CD4-positive, alpha-beta T cell treated with Interferon gamma for 1 hour (primary cell): ENCODE measurements at regions not wholly inside any gene's neighbourhood (a gene's known extent, or its start where the extent isn't known, plus 50 kb on each side); places are given as distances from the start of the nearest gene placed in this dataset.

ENCODE experiments used
- DNase-seq: peaks from one replicate; pipeline ENCODE4 v3.0.0-alpha.2; 2020

GRCh38 chr10:2688958-2689357 is 378.4 kb upstream of the PFKP start:
- DNase-seq = no peak

- DNase-seq = no peak
Measured at GRCh38 chr10:2686691-2687090, 380.7 kb upstream of the PFKP start.

GRCh38 chr10:2682491-2682890 is 384.9 kb upstream of the PFKP start:
- DNase-seq = no peak

GRCh38 chr10:2681891-2682290 is 385.5 kb upstream of the PFKP start:
- no peak for DNase-seq

GRCh38 chr10:2680821-2681220 is 386.5 kb upstream of the PFKP start:
- no peak for DNase-seq

GRCh38 chr10:2679646-2680045 is 387.7 kb upstream of the PFKP start:
- DNase-seq = no peak

GRCh38 chr10:2676455-2676854 is 390.9 kb upstream of the PFKP start:
- no peak for DNase-seq

DNA sequence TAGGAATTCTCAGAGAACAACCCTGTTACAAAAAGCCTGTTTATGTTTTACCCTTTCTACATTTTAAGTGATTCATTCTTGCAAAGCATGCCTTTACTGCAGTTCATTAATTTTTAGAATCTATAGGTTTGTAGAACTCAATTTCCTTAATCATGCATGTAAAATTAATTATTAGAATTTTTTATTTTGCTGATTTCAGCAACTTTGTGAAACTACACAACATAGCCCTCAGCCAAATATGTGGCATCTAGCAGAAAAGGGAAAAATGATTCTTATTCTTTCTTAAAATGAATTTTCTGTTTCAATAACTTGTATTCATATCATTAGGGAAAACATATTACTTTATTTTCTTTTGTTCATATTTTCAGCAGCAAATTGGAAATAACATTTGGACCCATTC is 392.9 kb upstream of the PFKP start:
- DNase-seq = no peak

GRCh38 chr10:2670864-2671263 is 396.5 kb upstream of the PFKP start:
- no peak for DNase-seq

GRCh38 chr10:2665772-2666171 is 401.6 kb upstream of the PFKP start:
- no peak for DNase-seq

DNA sequence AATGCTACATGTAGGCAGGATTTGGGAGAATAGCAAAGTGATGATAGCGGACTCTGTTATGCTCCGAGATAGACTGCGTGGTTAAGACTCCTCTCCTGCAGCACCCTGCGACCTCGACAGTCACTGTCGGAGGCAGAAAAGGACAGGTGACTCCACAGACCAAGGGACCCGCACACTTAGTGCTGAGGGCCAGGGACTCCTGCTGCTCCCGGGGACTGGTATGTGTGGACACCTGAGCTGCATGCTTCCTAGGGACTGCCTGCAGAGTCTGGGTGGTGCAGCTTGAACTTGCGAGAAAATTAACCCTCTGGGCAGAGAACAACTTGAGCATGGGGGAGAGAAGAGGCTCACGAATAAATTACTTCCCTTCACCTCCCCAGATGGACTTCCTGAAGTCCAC is 407.1 kb upstream of the PFKP start:
- DNase-seq = no peak

DNA sequence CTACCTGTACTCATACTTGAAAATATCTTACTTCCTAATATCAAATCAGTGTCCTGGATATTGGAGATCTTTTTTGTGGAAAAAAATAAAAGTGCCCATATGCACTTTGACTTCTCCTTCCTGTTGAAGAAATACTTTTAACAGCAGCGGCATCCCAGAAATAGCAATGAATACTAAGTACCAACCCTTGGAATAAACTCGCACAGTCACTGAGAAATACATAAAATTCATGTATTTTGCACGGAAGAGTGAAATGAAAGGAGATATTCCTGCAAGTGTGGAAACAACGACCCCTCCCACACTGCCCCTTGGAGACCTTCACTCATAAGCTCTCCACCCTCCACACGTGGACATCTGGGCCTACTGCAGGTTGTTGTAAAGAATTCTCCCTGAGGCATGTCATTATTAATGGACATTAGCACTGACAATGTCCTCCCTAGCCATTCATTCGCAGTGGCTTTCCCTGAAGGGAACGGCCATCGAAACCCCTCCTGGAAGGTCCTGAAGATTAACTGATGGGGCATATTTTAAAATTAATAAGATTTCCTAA is 407.6 kb upstream of the PFKP start:
- DNase-seq = no peak

DNA sequence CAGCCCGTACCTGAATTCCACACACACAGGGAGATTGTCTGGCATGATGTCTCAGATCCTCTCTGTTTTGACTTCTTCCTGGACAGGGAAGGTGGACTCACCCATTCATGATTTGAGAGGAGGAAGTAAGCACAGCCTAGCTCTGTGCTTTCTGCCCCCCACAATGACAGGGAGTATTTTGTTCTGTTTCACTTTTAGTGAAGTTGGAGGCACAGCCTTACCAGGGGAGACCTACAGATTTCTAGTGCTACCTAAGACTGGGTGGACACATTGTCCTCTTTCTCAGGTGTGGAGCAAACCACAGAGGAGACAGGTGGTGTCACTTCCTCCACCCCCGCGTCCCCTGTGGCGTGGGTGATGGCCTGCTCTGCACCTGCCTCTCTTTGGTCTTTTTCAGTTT is 408.6 kb upstream of the PFKP start:
- DNase-seq = no peak

GRCh38 chr10:2650328-2650727 is 417.0 kb upstream of the PFKP start:
- no peak for DNase-seq

DNA sequence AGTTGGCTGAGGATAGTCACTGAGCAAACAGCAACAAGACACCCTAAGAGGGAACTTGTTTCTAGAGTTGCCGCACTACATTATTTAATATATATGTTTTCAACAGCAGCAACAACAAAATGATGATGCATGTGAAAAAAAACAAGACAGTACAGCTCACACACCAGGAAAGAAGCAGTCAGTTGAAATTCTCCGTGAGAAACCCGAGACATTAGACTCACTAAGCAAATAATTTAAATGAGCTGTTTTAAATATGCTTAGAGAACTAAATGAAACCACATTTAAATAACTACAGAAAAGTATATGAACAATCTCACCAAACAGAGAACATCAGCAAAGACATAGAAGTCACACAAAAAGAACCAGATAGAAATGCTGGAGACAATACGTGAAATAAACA is 426.3 kb upstream of the PFKP start:
- no peak for DNase-seq

GRCh38 chr10:2633630-2634029 is 433.7 kb upstream of the PFKP start:
- DNase-seq = no peak

DNA sequence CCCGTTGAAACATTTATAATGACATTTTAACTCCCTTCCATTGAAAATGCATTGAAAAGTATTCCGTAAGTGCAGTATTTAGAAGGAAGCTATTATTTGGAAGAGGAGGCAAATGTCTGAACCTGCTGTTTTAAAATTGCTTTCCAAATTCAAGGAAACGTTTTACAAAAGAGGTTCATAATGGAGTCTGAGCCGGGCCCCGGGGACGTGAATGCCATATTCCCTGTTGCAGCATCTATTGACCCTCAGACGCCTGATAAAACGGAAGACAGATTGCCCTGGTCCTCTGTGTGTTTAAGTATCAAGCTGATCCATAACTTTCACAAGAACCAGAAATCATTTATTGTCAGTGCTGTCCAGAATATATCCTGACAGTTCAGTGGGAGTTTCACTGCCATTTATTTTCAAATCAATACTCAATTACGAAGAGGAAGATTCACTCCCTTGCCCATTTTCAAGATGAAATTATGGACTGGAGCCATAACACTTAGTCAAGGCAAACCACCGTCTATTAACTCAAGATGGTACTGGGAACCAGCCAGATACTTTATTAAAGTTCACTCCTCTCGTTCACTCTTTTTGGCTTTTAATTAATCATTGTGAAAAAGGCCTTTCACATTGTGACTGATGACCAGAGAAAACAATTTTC is 435.7 kb upstream of the PFKP start:
- DNase-seq = no peak

DNA sequence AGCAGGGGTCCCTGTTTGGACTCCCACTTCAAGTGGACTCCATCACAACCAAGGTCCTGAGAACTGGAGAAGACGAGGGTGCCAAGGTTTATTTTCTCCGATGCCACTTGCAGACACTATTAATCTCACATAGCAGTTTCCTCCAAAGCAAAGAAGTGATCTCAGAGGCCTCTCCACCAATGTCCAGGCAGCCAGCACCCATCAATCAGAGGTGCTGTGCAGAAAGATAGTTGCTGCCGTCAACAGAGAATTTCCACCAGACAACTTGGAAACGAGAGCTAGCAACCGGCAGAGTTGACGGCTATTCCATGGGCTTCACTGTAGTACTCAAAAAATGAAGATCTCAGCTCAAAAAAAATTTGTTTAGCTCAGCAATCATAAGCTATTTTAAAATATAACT is 438.6 kb upstream of the PFKP start:
- DNase-seq = no peak

GRCh38 chr10:2627969-2628368 is 439.4 kb upstream of the PFKP start:
- no peak for DNase-seq

DNA sequence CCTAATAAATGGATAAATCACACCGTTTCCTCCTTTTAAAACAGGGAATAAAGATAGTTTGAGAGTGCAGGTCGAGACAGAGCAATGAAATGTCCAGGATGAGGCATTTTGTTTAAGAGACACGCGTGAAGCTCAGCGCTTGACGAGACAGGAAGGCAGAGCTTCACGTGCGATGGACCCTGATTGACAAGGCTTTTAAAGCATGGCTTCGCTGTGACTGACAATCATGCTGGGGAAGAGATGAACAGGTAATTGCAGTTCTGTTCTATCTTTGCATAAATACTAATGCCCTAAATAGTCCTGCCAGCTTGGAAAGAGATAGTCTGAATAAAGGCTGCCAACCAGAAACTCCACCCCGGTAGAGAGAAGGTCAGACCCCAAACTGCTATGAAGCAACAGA is 442.3 kb upstream of the PFKP start:
- DNase-seq = no peak

- DNase-seq = no peak
Measured at GRCh38 chr10:2623675-2624274, 443.6 kb upstream of the PFKP start.

- no peak for DNase-seq
Measured at GRCh38 chr10:2620827-2621521, 446.4 kb upstream of the PFKP start.

DNA sequence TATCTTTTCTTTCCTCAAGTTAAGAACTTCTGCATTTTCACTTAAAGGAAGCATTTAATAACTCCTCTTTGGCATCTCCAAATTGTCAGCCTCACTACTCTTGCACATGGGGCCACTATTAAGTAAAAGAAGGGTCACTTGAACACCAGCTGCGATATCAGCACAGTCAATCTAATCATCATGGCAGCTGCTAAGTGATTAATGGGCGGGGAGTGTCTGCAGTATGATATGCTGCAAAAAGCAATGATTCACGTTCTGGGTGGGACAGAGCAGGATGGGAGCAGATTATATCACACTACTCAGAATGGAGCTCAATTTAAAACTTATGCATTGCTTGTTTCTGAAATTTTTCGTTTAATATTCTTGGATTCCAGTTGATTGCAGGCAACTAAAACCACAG is 447.4 kb upstream of the PFKP start:
- no peak for DNase-seq

- no peak for DNase-seq
Measured at GRCh38 chr10:2619472-2619871, 447.9 kb upstream of the PFKP start.
